Esophagus squamous epithelium (tissue), 4 donors: ENCODE measurements at regions not wholly inside any gene's neighbourhood (a gene's known extent, or its start where the extent isn't known, plus 50 kb on each side); places are given as distances from the start of the nearest gene placed in this dataset.

Source experiments
- POLR2A ChIP-seq, 4 donors: fragments of 450-650 bp; IDR thresholded peaks; one replicate each; pipeline ENCODE4 v1.6.1; 2017; ENCODE audit warnings: antibody characterized with exemption in 4 of 4, mild to moderate bottlenecking in 4 of 4, moderate library complexity in 3 of 4
- TF ChIP-seq, protein P1 (sequence below), 6 experiments: fragments of 450-650 bp in 4 of 6; fragments of 200-600 bp in 2 of 6; sonication (generic) in 2 of 6; IDR thresholded peaks; one replicate each; pipeline ENCODE4 v1.5.1; 2016 to 2019; ENCODE audit warnings: antibody characterized with exemption in 6 of 6, mild to moderate bottlenecking in 4 of 6, moderate library complexity in 4 of 6

DNA sequence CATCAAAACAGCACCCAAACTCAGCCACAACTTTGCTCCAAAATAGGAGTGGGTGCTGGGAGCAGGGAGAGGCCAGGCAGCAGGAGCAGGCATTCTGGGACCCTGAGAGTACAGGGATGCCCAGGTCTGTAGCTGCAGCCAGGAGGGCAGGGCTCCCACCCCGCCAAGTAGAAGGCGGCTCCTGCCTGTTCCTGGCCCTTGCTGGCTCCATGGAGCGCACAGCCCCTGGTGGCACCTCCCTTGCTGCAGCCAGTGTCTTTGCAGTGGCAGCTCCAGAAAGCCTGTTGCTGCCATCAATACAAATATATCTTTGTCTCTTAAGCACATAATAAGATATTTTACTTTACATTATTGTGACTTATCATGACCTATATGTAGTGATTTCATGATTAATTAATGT, 1096.5 kb downstream of the FSCB start:
- TF ChIP-seq, protein P1, sequence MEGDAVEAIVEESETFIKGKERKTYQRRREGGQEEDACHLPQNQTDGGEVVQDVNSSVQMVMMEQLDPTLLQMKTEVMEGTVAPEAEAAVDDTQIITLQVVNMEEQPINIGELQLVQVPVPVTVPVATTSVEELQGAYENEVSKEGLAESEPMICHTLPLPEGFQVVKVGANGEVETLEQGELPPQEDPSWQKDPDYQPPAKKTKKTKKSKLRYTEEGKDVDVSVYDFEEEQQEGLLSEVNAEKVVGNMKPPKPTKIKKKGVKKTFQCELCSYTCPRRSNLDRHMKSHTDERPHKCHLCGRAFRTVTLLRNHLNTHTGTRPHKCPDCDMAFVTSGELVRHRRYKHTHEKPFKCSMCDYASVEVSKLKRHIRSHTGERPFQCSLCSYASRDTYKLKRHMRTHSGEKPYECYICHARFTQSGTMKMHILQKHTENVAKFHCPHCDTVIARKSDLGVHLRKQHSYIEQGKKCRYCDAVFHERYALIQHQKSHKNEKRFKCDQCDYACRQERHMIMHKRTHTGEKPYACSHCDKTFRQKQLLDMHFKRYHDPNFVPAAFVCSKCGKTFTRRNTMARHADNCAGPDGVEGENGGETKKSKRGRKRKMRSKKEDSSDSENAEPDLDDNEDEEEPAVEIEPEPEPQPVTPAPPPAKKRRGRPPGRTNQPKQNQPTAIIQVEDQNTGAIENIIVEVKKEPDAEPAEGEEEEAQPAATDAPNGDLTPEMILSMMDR (IDR thresholded peaks at IDR 0.05) = no peak
- no peak for TF ChIP-seq POLR2A (IDR thresholded peaks at IDR 0.05)
